ENCODE measurements at regions not wholly inside any gene's neighbourhood (a gene's known extent, or its start where the extent isn't known, plus 50 kb on each side); places are given as distances from the start of the nearest gene placed in this dataset.

GRCh38 chr2:82674652-82675051 lies 1784.4 kb downstream of the SUCLG1 start:
- TF ChIP-seq GATA2 (IDR thresholded peaks at IDR 0.05; ENCODE audit: low read depth, low read length) (no peak), GATA3 (IDR thresholded peaks at IDR 0.05; ENCODE audit: low read depth, low read length) (no peak)

Data from SH-SY5Y (cell line).